Duodenal mucosa (tissue), 2 donors: ENCODE measurements at regions not wholly inside any gene's neighbourhood (a gene's known extent, or its start where the extent isn't known, plus 50 kb on each side); places are given as distances from the start of the nearest gene placed in this dataset.

Source experiments
- H3K27ac ChIP-seq: one replicate; pipeline ENCODE4 v1.7.0; 2013; ENCODE audit warnings: low read depth, low read length
- H3K27me3 ChIP-seq, 2 donors: one replicate each; pipeline ENCODE4 v1.7.0; 2013; ENCODE audit warnings: low read length in 2 of 2, control low read depth in 1 of 2; ENCODE audit not compliant: insufficient read depth in 2 of 2, control insufficient read depth in 1 of 2
- H3K36me3 ChIP-seq, 2 donors: one replicate each; pipeline ENCODE4 v1.7.0; 2013; ENCODE audit warnings: low read length in 2 of 2, control low read depth in 1 of 2; ENCODE audit not compliant: insufficient read depth in 2 of 2, control insufficient read depth in 1 of 2
- H3K4me1 ChIP-seq, 2 donors: one replicate each; pipeline ENCODE4 v1.7.0; 2013; ENCODE audit warnings: low read length in 2 of 2, control low read depth in 1 of 2; ENCODE audit not compliant: insufficient read depth in 2 of 2, control insufficient read depth in 1 of 2
- H3K4me3 ChIP-seq, 2 donors: one replicate each; pipeline ENCODE4 v1.7.0; 2013; ENCODE audit warnings: low read length in 2 of 2, low read depth in 1 of 2
- H3K9ac ChIP-seq, 2 donors: one replicate each; pipeline ENCODE4 v1.7.0; 2013; ENCODE audit warnings: low read length in 2 of 2, low read depth in 1 of 2
- H3K9me3 ChIP-seq, 2 donors: one replicate each; pipeline ENCODE4 v1.7.0; 2013; ENCODE audit warnings: low read length in 2 of 2, control low read depth in 1 of 2; ENCODE audit not compliant: control insufficient read depth in 1 of 2

DNA sequence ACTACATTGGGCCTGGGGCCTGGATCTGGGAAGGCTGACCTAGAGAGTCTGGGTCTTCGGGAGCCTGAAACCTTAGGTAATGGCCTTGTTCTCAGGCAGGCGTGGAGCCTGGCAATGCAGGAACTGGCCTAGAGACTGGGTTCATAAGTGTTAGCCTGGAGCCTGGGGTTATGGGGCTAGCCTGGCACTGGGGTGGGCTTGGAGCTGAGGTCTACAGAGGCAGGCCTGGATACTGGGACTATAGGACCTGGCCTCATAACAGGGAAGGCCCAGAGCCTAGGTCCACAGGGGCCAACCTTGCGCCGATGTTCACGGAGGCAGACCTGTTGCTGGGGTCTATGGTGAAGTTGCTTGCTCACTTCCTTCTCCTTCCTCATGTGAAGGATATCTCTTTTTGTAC is 843.8 kb upstream of the GJE1 start:
- no peak overlapping the region for H3K9ac ChIP-seq
- H3K4me1 ChIP-seq: no peaks in the 10 kb centered on the region
- peaks cover 0 to 3% of the 10 kb centered on the region in 2 donors for H3K9me3 ChIP-seq
- no peak overlapping the region for H3K27ac ChIP-seq
- no peaks in the 10 kb centered on the region for H3K27me3 ChIP-seq
- H3K4me3 ChIP-seq: no peak overlapping the region
- H3K36me3 ChIP-seq: no peaks in the 10 kb centered on the region

DNA sequence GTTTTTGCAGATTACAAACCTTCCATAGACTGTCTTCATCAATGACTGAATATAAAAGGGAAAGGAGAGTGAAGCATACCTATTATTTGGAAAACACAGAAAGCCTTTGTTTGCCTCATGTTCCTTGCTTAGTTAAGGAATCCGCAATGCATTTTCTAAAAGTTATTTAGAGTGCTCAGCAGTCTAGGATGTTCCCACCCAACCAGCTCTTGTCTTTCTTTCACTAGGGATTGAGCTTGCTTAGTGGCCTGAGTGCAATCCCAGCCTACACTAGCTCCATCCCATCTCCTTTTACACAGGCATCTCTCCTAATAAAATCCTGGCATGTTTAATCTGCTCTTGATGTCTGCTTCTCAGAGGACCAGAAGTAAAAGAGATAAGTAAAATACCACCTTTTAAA is 850.5 kb upstream of the GJE1 start:
- no peaks in the 10 kb centered on the region for H3K27me3 ChIP-seq
- no peaks in the 10 kb centered on the region for H3K36me3 ChIP-seq
- no peak overlapping the region for H3K27ac ChIP-seq
- H3K9me3 ChIP-seq: no peaks in the 10 kb centered on the region
- no peak overlapping the region for H3K4me3 ChIP-seq
- no peaks in the 10 kb centered on the region for H3K4me1 ChIP-seq
- no peak overlapping the region for H3K9ac ChIP-seq

DNA sequence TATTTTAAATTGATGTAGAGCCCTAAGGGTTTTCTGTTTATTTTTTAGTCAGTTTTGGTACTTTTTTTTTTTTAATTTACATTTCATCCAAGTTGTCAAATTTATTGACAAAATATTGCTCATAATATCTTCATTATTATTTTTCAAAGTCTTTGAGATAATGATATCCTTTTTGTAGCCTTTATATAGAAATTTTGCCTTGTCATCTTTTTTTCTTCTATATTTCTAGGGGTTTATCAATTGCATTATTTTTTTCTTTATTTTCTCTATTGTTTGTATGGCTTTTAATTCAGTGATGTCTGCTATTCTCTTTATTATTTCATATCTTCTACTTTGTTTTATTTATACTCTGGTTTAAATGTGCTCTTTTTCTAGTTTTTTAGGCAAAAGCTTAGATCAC is 863.0 kb upstream of the GJE1 start:
- H3K4me1 ChIP-seq: no peaks in the 10 kb centered on the region
- H3K4me3 ChIP-seq: no peak overlapping the region
- no peak overlapping the region for H3K27ac ChIP-seq

DNA sequence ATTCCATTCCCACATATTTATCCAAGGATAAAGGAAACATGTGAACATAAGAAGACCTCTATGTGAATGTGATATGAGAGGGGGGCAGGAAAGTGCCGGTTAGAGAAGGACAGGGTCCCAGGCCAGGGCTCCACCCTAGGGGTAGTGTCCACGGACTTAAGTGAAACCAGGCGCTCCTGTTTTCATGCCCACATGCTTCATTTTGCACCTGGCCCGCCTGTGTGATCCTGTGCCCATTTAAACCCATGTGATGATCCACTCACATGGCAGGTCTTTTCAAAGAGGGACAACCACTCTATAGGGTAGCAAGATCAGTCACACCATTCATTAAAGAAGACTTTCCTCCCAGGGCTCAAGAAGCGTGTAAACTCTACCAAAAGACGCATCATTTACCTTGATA is 865.3 kb upstream of the GJE1 start:
- Histone ChIP-seq H3K27me3 (no peaks in the 10 kb centered on the region), H3K36me3 (no peaks in the 10 kb centered on the region), H3K4me3 (no peak overlapping the region), H3K27ac (no peak overlapping the region), H3K9me3 (no peaks in the 10 kb centered on the region), H3K9ac (no peak overlapping the region), H3K4me1 (no peaks in the 10 kb centered on the region)

More for the DNA sequence above, 863.0 kb upstream of the GJE1 start:
- Histone ChIP-seq H3K27me3 (no peaks in the 10 kb centered on the region), H3K9me3 (no peaks in the 10 kb centered on the region), H3K9ac (no peak overlapping the region), H3K36me3 (no peaks in the 10 kb centered on the region)

DNA sequence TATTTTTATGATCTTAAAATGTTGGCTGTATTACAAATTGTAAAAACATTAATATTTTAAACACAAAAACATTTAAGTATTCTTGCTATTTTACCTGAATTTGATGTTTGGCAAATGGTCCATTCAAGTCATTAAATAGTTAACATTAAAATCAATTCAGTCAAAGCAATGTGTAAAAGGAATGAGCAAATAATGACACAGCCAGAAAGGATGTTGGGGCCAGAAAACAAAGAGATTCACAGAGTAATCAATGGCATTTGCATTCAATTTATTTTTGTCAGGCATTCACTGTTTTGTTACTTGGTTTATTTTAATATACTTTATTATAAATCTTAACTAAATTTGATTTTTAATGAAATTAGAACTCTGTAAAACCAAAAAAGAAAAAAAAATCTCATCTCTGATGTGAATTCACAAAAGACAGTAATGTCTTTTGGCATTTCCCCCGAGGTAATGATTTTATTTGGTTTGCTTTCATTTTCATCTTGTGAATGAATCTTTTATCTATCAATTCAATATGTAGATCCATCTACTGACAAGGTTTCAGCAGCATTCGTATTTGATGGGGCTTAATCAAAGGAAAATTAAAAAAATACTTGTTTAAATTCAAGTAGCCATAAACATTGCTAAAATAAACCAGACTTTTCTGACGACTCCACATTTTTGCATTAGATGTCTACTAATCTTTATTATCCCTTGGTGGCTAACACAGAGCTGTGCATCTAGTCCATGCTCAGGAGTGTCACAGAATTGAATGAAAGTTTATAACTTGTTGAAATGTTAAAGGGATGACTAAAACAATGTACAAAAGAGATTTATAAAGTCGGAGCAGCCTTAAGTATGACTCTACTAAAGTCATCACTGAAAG is 866.7 kb upstream of the GJE1 start:
- Histone ChIP-seq H3K4me1 (no peaks in the 10 kb centered on the region), H3K4me3 (no peak overlapping the region), H3K9me3 (no peaks in the 10 kb centered on the region), H3K9ac (no peak overlapping the region), H3K27ac (no peak overlapping the region), H3K36me3 (no peaks in the 10 kb centered on the region), H3K27me3 (no peaks in the 10 kb centered on the region)

DNA sequence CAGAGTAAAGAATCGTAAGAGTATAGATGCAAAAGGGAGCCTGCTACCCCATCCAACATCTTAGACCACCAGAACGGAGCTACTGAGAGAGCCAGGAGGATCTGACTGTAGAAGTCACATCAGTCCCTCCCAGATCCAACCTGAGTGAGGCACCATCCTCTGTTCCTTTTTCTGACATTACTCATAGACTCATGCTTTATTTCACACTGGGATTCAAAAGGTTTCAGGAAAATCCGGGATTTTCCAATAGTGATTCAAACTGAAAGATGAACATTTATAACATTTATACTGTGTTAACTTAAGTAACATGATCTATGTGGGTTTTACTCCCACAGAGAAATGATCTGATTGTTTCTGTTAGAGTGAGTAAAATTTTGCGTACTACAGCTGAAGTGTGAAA is 868.6 kb upstream of the GJE1 start:
- no peaks in the 10 kb centered on the region for H3K4me1 ChIP-seq
- H3K36me3 ChIP-seq: no peaks in the 10 kb centered on the region
- H3K27me3 ChIP-seq: no peaks in the 10 kb centered on the region
- H3K4me3 ChIP-seq: no peak overlapping the region
- H3K9ac ChIP-seq: no peak overlapping the region
- no peaks in the 10 kb centered on the region for H3K9me3 ChIP-seq
- no peak overlapping the region for H3K27ac ChIP-seq

DNA sequence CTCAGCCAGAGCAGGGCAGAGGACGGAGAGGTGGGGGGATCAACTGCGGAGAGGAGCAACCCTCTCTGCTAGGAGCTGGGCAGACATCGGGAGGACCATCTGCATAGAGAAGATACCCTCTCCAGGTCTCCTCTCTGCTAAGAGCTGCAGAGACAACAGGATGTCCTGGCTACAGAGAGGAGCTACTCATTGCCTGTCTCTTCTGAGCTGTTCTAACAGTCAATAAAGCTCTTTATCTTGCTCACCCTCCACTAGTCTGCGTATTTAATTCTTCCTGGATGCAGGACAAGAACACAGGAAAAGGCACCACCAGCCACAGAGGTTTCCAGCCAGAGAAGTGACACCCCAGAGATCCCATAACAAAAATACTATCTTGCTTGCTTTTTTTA is 871.1 kb upstream of the GJE1 start:
- Histone ChIP-seq H3K27me3 (no peaks in the 10 kb centered on the region), H3K9ac (no peak overlapping the region), H3K36me3 (no peaks in the 10 kb centered on the region), H3K4me1 (no peaks in the 10 kb centered on the region), H3K9me3 (no peaks in the 10 kb centered on the region), H3K4me3 (no peak overlapping the region), H3K27ac (no peak overlapping the region)

DNA sequence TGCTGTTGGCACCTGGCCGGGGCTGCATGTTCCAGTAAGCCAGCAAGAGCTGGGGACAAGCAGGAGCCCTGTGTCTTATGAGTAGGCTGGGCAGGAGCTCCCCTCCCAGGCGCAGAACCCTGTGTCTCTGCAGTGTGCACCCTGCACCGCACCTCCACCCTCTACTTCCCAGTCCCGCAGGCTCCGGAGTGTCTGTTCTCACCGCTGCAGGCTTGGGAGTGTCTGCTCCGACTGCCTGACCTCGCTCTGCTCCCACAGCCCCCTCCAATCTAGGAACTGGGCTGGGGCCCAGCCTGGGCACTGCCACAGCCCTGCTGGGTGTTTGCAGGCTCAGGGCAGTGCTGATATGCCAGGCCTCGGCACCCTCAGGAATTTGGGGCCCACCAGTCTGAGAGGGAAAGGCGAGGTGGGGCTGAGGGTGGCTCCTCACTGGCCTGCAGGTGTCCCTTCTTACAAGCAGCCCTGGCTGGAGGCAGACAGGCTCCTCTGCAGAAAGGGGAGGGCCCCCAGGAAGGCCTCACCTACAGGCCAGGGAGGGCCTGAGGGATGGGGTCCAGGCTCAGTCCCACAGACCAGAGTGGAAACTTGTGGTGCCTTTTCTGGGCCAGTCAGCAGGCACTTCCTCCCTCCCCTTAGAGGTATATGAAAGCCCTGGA is 871.6 kb upstream of the GJE1 start:
- Histone ChIP-seq H3K9ac (no peak overlapping the region), H3K4me3 (peak overlapping the region in 1 of 2 donors; percentile 7), H3K27me3 (no peaks in the 10 kb centered on the region), H3K27ac (no peak overlapping the region), H3K36me3 (no peaks in the 10 kb centered on the region), H3K9me3 (no peaks in the 10 kb centered on the region), H3K4me1 (no peaks in the 10 kb centered on the region)

DNA sequence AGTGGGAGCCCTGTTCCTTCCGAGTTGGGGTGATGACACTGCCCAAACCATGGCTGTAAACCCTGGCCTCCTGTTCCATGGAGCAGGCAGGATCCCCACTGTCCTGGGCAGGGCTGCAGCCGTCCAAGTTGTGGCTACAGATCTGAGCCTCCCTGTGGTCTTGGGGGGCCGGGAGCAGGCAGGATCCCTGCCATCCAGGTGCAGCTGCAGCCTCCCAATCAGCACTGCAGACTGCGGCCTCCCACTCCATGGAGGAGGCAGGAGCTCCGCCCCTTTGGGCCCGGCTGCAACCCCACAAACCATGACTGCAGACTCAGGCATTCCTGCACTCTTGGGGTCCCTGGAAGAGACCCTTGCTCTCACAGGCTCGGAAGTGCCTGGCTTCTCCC is 872.1 kb upstream of the GJE1 start:
- H3K27me3 ChIP-seq: no peaks in the 10 kb centered on the region
- H3K9ac ChIP-seq: no peak overlapping the region
- H3K36me3 ChIP-seq: no peaks in the 10 kb centered on the region
- H3K9me3 ChIP-seq: no peaks in the 10 kb centered on the region
- no peaks in the 10 kb centered on the region for H3K4me1 ChIP-seq
- H3K27ac ChIP-seq: no peak overlapping the region
- H3K4me3 ChIP-seq: peak overlapping the region in 1 of 2 donors; percentile 7

DNA sequence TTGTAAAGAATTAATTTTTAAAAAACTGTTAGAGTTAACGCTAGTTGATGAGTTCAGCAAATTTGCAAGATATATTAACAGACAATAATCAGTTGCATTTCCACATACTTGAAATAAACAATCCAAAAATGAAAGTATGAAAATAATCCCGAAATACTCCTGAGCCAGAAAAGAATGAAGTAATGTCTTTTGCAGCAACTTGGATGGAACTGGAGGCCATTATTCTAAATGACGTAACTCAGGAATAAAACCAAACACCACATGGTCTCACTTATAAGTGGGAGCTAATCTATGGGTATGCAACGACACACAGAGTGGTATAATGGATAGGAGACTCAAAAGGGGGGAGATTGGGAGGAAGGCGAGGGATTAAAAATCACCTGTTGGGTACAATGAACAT is 872.9 kb upstream of the GJE1 start:
- H3K9me3 ChIP-seq: no peaks in the 10 kb centered on the region
- H3K27ac ChIP-seq: no peak overlapping the region
- no peak overlapping the region for H3K9ac ChIP-seq
- H3K27me3 ChIP-seq: no peaks in the 10 kb centered on the region
- no peaks in the 10 kb centered on the region for H3K36me3 ChIP-seq
- H3K4me3 ChIP-seq: no peak overlapping the region
- H3K4me1 ChIP-seq: no peaks in the 10 kb centered on the region
